Osteoblast (primary cell): ENCODE measurements at regions not wholly inside any gene's neighbourhood (a gene's known extent, or its start where the extent isn't known, plus 50 kb on each side); places are given as distances from the start of the nearest gene placed in this dataset.

Experiments
- DNase-seq: peaks from one replicate; pipeline ENCODE4 v3.0.0; 2011; ENCODE audit warnings: low spot score, mixed read lengths; ENCODE audit not compliant: insufficient read length; ENCODE audit errors: missing footprints
- H2AFZ ChIP-seq: 2 replicates; pipeline ENCODE4 v1.6.0; 2011; ENCODE audit warnings: mild to moderate bottlenecking, low read length
- H3K27ac ChIP-seq: 2 replicates; pipeline ENCODE4 v1.5.1; 2011; ENCODE audit warnings: mild to moderate bottlenecking, low read depth, low read length, moderate library complexity
- H3K27me3 ChIP-seq: 2 replicates; pipeline ENCODE4 v1.6.0; 2012; ENCODE audit warnings: mild to moderate bottlenecking, control low read depth, inconsistent platforms, low read length, moderate library complexity; ENCODE audit not compliant: insufficient read depth
- H3K36me3 ChIP-seq: 2 replicates; pipeline ENCODE4 v1.5.1; 2011; ENCODE audit warnings: mild to moderate bottlenecking, low read length, control low read depth, moderate library complexity; ENCODE audit not compliant: insufficient read depth
- H3K4me1 ChIP-seq: 2 replicates; pipeline ENCODE4 v1.5.1; 2011; ENCODE audit warnings: mild to moderate bottlenecking, low read length, control low read depth, moderate library complexity; ENCODE audit not compliant: insufficient read depth
- H3K4me2 ChIP-seq: 2 replicates; pipeline ENCODE4 v1.6.0; 2011; ENCODE audit warnings: mild to moderate bottlenecking, low read length; ENCODE audit not compliant: insufficient read depth
- H3K4me3 ChIP-seq: fragments of 200-600 bp; sonication (generic); 3 replicates; pipeline ENCODE4 v1.5.1; 2012; ENCODE audit warnings: mild to moderate bottlenecking, low read length, inconsistent platforms; ENCODE audit not compliant: insufficient read depth
- H3K79me2 ChIP-seq: 2 replicates; pipeline ENCODE4 v1.6.0; 2012; ENCODE audit warnings: mild to moderate bottlenecking, low read length, control low read depth, inconsistent platforms; ENCODE audit not compliant: insufficient read depth
- H3K9me3 ChIP-seq: 2 replicates; pipeline ENCODE4 v1.5.1; 2011; ENCODE audit warnings: low read depth, low read length, control low read depth
- H4K20me1 ChIP-seq: 2 replicates; pipeline ENCODE4 v1.6.0; 2012; ENCODE audit warnings: mild to moderate bottlenecking, low read length, control low read depth; ENCODE audit not compliant: insufficient read depth
- TF ChIP-seq, protein P1 (sequence below): IDR thresholded peaks from 2 replicates; pipeline ENCODE4 v1.5.1; 2011; ENCODE audit warnings: mild to moderate bottlenecking, low read depth, low read length, moderate library complexity; ENCODE audit errors: extremely low read depth

GRCh38 chr4:164606478-164606877, 147.5 kb upstream of the SMIM31 start:
- Histone ChIP-seq H3K27me3 (no peaks in the 10 kb centered on the region), H3K79me2 (no peaks in the 10 kb centered on the region), H2AFZ (no peak overlapping the region), H3K36me3 (no peaks in the 10 kb centered on the region), H3K4me2 (no peak overlapping the region), H3K27ac (no peak overlapping the region), H3K4me3 (no peak overlapping the region), H3K4me1 (no peaks in the 10 kb centered on the region), H4K20me1 (no peaks in the 10 kb centered on the region), H3K9me3 (no peaks in the 10 kb centered on the region)
- no peak for DNase-seq
- TF ChIP-seq, protein P1, sequence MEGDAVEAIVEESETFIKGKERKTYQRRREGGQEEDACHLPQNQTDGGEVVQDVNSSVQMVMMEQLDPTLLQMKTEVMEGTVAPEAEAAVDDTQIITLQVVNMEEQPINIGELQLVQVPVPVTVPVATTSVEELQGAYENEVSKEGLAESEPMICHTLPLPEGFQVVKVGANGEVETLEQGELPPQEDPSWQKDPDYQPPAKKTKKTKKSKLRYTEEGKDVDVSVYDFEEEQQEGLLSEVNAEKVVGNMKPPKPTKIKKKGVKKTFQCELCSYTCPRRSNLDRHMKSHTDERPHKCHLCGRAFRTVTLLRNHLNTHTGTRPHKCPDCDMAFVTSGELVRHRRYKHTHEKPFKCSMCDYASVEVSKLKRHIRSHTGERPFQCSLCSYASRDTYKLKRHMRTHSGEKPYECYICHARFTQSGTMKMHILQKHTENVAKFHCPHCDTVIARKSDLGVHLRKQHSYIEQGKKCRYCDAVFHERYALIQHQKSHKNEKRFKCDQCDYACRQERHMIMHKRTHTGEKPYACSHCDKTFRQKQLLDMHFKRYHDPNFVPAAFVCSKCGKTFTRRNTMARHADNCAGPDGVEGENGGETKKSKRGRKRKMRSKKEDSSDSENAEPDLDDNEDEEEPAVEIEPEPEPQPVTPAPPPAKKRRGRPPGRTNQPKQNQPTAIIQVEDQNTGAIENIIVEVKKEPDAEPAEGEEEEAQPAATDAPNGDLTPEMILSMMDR = no peak

GRCh38 chr4:164613256-164613655, 140.7 kb upstream of the SMIM31 start:
- Histone ChIP-seq H4K20me1 (no peaks in the 10 kb centered on the region), H3K9me3 (no peaks in the 10 kb centered on the region), H2AFZ (no peak overlapping the region), H3K4me2 (no peak overlapping the region), H3K4me3 (no peak overlapping the region), H3K36me3 (no peaks in the 10 kb centered on the region), H3K27me3 (no peaks in the 10 kb centered on the region), H3K27ac (no peak overlapping the region), H3K79me2 (no peaks in the 10 kb centered on the region), H3K4me1 (no peaks in the 10 kb centered on the region)
- DNase-seq = no peak
- TF ChIP-seq, protein P1 = no peak

- no peak overlapping the region for H3K27ac ChIP-seq
- DNase-seq = no peak
Observed at GRCh38 chr4:164613792-164614191, 140.1 kb upstream of the SMIM31 start.

DNA sequence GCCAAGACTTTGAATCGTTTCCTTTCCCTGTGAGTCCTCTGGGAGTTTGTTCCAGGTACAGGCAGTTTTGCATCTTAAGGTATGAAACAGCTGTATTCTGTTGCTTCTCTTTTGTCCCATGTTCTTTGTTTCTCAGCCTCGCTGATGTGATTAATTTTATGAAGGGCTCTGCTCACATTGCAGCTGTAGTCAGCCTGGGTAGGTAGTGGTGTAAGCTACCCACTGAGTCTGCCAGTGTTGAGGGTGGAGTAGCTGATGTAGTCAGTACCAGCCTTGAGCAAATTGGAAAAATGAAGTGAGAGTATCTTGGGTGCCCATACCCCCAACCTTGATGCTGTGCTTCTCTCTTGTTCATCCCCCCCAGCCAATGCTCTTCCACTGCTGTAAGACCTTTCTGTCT, 139.6 kb upstream of the SMIM31 start:
- TF ChIP-seq, protein P1 = no peak

More at GRCh38 chr4:164613792-164614191, 140.1 kb upstream of the SMIM31 start:
- no peak overlapping the region for H3K4me3 ChIP-seq
- H3K79me2 ChIP-seq = no peaks in the 10 kb centered on the region
- no peak overlapping the region for H3K4me2 ChIP-seq
- no peaks in the 10 kb centered on the region for H3K9me3 ChIP-seq
- H3K27me3 ChIP-seq = no peaks in the 10 kb centered on the region
- TF ChIP-seq, protein P1 = no peak
- no peak overlapping the region for H2AFZ ChIP-seq
- H3K4me1 ChIP-seq = no peaks in the 10 kb centered on the region
- no peaks in the 10 kb centered on the region for H4K20me1 ChIP-seq
- H3K36me3 ChIP-seq = no peaks in the 10 kb centered on the region

More for the DNA sequence above, 139.6 kb upstream of the SMIM31 start:
- Histone ChIP-seq H3K4me2 (no peak overlapping the region), H3K27ac (no peak overlapping the region), H3K4me3 (no peak overlapping the region), H3K9me3 (no peaks in the 10 kb centered on the region), H4K20me1 (no peaks in the 10 kb centered on the region), H2AFZ (no peak overlapping the region), H3K36me3 (no peaks in the 10 kb centered on the region), H3K27me3 (no peaks in the 10 kb centered on the region), H3K4me1 (no peaks in the 10 kb centered on the region), H3K79me2 (no peaks in the 10 kb centered on the region)
- no peak for DNase-seq
